Neural progenitor cell (in vitro differentiated cells): ENCODE measurements at regions not wholly inside any gene's neighbourhood (a gene's known extent, or its start where the extent isn't known, plus 50 kb on each side); places are given as distances from the start of the nearest gene placed in this dataset.

Source experiments
- DNase-seq: peaks from one replicate; pipeline ENCODE4 v3.0.0-alpha.2; 2016; ENCODE audit warnings: low spot score
- H2AFZ ChIP-seq: fragments of 200-600 bp; sonication (generic); replicated peaks from 2 replicates; pipeline ENCODE4 v1.6.1; 2016; ENCODE audit warnings: antibody characterized with exemption
- H3F3A ChIP-seq: fragments of 200-600 bp; sonication (generic); 2 replicates; pipeline ENCODE4 v1.6.1; 2016; ENCODE audit warnings: antibody characterized with exemption, low read depth
- H3K27ac ChIP-seq: fragments of 200-600 bp; sonication (generic); 2 replicates; pipeline ENCODE4 v1.5.1; 2016; ENCODE audit warnings: mild to moderate bottlenecking
- H3K27me3 ChIP-seq: fragments of 200-600 bp; sonication (generic); 2 replicates; pipeline ENCODE4 v1.6.1; 2016; ENCODE audit warnings: mild to moderate bottlenecking, moderate library complexity
- H3K36me3 ChIP-seq: fragments of 200-600 bp; sonication (generic); 2 replicates; pipeline ENCODE4 v1.5.1; 2016
- H3K4me1 ChIP-seq: fragments of 200-600 bp; sonication (generic); 2 replicates; pipeline ENCODE4 v1.6.1; 2016; ENCODE audit warnings: mixed run types
- H3K4me2 ChIP-seq: fragments of 200-600 bp; sonication (generic); 2 replicates; pipeline ENCODE4 v1.6.1; 2016
- H3K4me3 ChIP-seq: fragments of 200-600 bp; sonication (generic); 2 replicates; pipeline ENCODE4 v1.5.1; 2016
- H3K79me2 ChIP-seq: fragments of 200-600 bp; sonication (generic); 2 replicates; pipeline ENCODE4 v1.6.1; 2016; ENCODE audit warnings: low read depth
- H3K9ac ChIP-seq: fragments of 200-600 bp; sonication (generic); 2 replicates; pipeline ENCODE4 v1.6.1; 2016
- H3K9me3 ChIP-seq: fragments of 200-600 bp; sonication (generic); 2 replicates; pipeline ENCODE4 v1.5.1; 2016; ENCODE audit warnings: low read depth
- H4K20me1 ChIP-seq: fragments of 200-600 bp; sonication (generic); 2 replicates; pipeline ENCODE4 v1.6.1; 2016; ENCODE audit warnings: low read depth
- H3K27ac Mint-ChIP-seq: 3 replicates; pipeline ENCODE4 v1.8.0; 2021; ENCODE audit warnings: mixed read lengths
- H3K27me3 Mint-ChIP-seq: 2 replicates; pipeline ENCODE4 v1.8.0; 2022; ENCODE audit warnings: low read depth, mild to moderate bottlenecking, inconsistent platforms, moderate library complexity, mixed read lengths; ENCODE audit not compliant: insufficient read depth
- H3K36me3 Mint-ChIP-seq: 3 replicates; pipeline ENCODE4 v1.8.0; 2021; ENCODE audit warnings: mixed read lengths
- H3K4me1 Mint-ChIP-seq: 3 replicates; pipeline ENCODE4 v1.8.0; 2021; ENCODE audit warnings: mixed read lengths
- H3K4me3 Mint-ChIP-seq: 3 replicates; pipeline ENCODE4 v1.8.0; 2021; ENCODE audit warnings: mild to moderate bottlenecking, moderate library complexity, mixed read lengths
- H3K9me3 Mint-ChIP-seq: 3 replicates; pipeline ENCODE4 v1.8.0; 2020; ENCODE audit warnings: mixed read lengths
- EZH2 ChIP-seq: fragments of 200-600 bp; sonication (generic); IDR thresholded peaks from 2 replicates; pipeline ENCODE4 v1.6.1; 2017; ENCODE audit warnings: antibody characterized with exemption, mild to moderate bottlenecking, moderate library complexity
- EZH2phosphoT487 ChIP-seq: fragments of 200-600 bp; sonication (generic); IDR thresholded peaks from 2 replicates; pipeline ENCODE4 v1.6.1; 2017; ENCODE audit warnings: antibody characterized with exemption
- TF ChIP-seq, protein P1 (sequence below): fragments of 200-600 bp; sonication (generic); IDR thresholded peaks from 2 replicates; pipeline ENCODE4 v1.5.1; 2017; ENCODE audit warnings: antibody characterized with exemption, mild to moderate bottlenecking

DNA sequence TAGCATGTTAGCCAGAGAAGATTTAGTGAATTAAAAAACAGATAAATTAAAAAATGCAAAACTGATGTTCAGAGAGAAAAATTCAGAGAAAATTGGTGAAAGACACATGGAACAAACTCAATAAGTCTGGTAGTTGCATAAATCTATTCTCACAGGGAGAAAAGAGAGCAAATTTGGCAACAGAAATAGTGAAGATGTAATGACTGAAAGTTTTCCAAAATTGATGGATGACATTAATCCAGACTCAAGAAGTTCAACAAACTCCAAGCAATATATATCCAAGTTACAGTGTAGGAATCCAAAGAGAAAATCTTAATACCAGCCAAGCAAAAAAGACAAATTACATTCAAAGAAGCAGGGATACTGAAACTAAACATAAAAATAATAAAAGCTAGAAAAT lies 302.7 kb upstream of the ARPP21 start:
- H3K79me2 ChIP-seq, result no peaks in the 10 kb centered on the region
- H3K4me1 ChIP-seq, result no peaks in the 10 kb centered on the region
- no peaks in the 10 kb centered on the region for H3K36me3 ChIP-seq
- H3K27me3 Mint-ChIP-seq, result no peaks in the 10 kb centered on the region
- H3K27ac ChIP-seq, result no peak overlapping the region
- H3K9ac ChIP-seq, result no peak overlapping the region
- H3K4me3 ChIP-seq, result no peak overlapping the region
- no peaks in the 10 kb centered on the region for H4K20me1 ChIP-seq
- no peaks in the 10 kb centered on the region for H3K27me3 ChIP-seq
- no peak overlapping the region for H3K4me3 Mint-ChIP-seq
- no peaks in the 10 kb centered on the region for H3K4me1 Mint-ChIP-seq
- H3K36me3 Mint-ChIP-seq, result no peaks in the 10 kb centered on the region
- H2AFZ ChIP-seq, result no peak overlapping the region
- no peak for DNase-seq
- H3K27ac Mint-ChIP-seq, result no peak overlapping the region
- no peaks in the 10 kb centered on the region for H3K9me3 Mint-ChIP-seq
- no peaks in the 10 kb centered on the region for H3F3A ChIP-seq
- no peak for TF ChIP-seq EZH2
- no peak for TF ChIP-seq EZH2phosphoT487
- no peaks in the 10 kb centered on the region for H3K9me3 ChIP-seq
- no peak overlapping the region for H3K4me2 ChIP-seq

DNA sequence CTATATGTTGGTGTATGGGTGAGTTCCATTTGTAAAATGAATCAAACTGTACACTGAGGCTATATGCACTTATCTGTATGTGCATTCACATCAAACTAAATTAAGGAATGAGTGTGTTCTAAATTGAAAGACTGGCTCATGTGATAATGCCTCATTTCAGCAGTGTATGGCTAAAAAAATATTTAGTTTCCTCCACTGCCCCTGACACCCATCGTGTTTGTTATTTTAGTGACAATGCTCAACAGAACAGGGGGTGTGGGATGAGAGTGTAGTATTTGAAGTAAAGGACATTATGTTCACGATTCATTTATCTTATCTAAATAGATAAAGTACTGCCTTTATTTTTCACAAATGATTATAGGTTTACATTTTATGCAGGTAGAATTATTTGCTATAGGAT lies 301.1 kb upstream of the ARPP21 start:
- no peak for DNase-seq
- no peaks in the 10 kb centered on the region for H3K36me3 Mint-ChIP-seq
- no peaks in the 10 kb centered on the region for H3K9me3 ChIP-seq
- no peaks in the 10 kb centered on the region for H3K4me1 Mint-ChIP-seq
- H3K4me3 ChIP-seq, result no peak overlapping the region
- H2AFZ ChIP-seq, result no peak overlapping the region
- no peak overlapping the region for H3K9ac ChIP-seq
- H3K27ac Mint-ChIP-seq, result no peak overlapping the region
- no peak overlapping the region for H3K4me2 ChIP-seq
- TF ChIP-seq EZH2phosphoT487 (no peak), EZH2 (no peak)
- TF ChIP-seq, protein P1, sequence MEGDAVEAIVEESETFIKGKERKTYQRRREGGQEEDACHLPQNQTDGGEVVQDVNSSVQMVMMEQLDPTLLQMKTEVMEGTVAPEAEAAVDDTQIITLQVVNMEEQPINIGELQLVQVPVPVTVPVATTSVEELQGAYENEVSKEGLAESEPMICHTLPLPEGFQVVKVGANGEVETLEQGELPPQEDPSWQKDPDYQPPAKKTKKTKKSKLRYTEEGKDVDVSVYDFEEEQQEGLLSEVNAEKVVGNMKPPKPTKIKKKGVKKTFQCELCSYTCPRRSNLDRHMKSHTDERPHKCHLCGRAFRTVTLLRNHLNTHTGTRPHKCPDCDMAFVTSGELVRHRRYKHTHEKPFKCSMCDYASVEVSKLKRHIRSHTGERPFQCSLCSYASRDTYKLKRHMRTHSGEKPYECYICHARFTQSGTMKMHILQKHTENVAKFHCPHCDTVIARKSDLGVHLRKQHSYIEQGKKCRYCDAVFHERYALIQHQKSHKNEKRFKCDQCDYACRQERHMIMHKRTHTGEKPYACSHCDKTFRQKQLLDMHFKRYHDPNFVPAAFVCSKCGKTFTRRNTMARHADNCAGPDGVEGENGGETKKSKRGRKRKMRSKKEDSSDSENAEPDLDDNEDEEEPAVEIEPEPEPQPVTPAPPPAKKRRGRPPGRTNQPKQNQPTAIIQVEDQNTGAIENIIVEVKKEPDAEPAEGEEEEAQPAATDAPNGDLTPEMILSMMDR, result no peak
- H3K79me2 ChIP-seq, result no peaks in the 10 kb centered on the region
- no peaks in the 10 kb centered on the region for H3K9me3 Mint-ChIP-seq
- H3K36me3 ChIP-seq, result no peaks in the 10 kb centered on the region
- no peaks in the 10 kb centered on the region for H3K4me1 ChIP-seq
- H3F3A ChIP-seq, result no peaks in the 10 kb centered on the region
- H3K27me3 ChIP-seq, result no peaks in the 10 kb centered on the region
- H3K27ac ChIP-seq, result no peak overlapping the region
- H4K20me1 ChIP-seq, result no peaks in the 10 kb centered on the region
- H3K4me3 Mint-ChIP-seq, result no peak overlapping the region
- no peaks in the 10 kb centered on the region for H3K27me3 Mint-ChIP-seq

DNA sequence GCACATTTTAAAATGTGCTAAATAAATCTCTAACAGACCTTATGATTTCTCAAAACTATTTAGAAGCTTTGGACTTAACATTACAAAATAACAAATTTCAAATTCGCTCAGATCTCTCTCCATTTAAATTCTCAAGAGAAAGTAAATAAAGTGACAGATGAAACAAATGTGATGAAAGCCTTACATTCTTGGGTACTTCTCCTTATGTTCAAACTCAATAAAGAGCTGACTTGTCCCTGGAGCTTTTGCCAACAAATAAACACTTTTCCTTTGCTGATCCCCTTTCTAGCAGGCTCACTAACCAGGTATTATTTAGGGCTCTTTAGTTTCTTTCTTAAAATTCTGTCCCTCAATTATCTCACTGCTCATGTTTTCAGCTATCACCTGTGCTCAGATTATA lies 259.1 kb upstream of the ARPP21 start:
- Histone ChIP-seq H3F3A (no peaks in the 10 kb centered on the region), H3K36me3 (no peaks in the 10 kb centered on the region), H4K20me1 (no peaks in the 10 kb centered on the region), H3K4me2 (no peak overlapping the region), H3K9me3 (no peaks in the 10 kb centered on the region), H3K9ac (no peak overlapping the region), H3K4me1 (no peaks in the 10 kb centered on the region), H3K27ac (no peak overlapping the region), H3K4me3 (no peak overlapping the region), H3K27me3 (no peaks in the 10 kb centered on the region), H3K79me2 (no peaks in the 10 kb centered on the region), H2AFZ (no peak overlapping the region)
- H3K4me3 Mint-ChIP-seq, result no peak overlapping the region
- no peaks in the 10 kb centered on the region for H3K36me3 Mint-ChIP-seq
- no peak overlapping the region for H3K27ac Mint-ChIP-seq
- H3K4me1 Mint-ChIP-seq, result peaks cover 17% of the 10 kb centered on the region
- no peaks in the 10 kb centered on the region for H3K9me3 Mint-ChIP-seq
- TF ChIP-seq EZH2phosphoT487, result no peak
- no peak for TF ChIP-seq EZH2
- TF ChIP-seq, protein P1, result no peak
- no peaks in the 10 kb centered on the region for H3K27me3 Mint-ChIP-seq
- no peak for DNase-seq

DNA sequence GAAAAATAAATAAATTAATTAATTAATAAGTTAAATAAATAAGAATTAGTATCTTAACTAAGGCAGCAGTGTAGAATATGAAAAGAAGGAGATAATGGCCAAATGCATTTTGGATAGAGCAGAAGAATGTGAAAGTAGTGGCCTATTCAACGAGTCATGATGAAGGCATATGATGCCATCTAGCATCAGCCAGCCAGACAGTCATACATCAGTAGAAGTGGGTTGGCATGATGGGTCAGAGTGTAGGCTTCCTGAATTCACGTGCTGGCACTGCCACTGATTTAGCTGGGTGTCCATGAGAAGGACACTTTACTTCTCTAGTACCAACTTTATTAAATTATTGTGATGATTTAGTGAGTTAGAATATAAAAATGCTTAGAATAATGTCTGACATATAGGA lies 256.1 kb upstream of the ARPP21 start:
- Histone ChIP-seq H3K27ac (no peak overlapping the region), H2AFZ (no peak overlapping the region), H3K4me2 (no peak overlapping the region), H3K36me3 (no peaks in the 10 kb centered on the region), H3K27me3 (no peaks in the 10 kb centered on the region), H3K9ac (no peak overlapping the region), H3K79me2 (no peaks in the 10 kb centered on the region), H3F3A (no peaks in the 10 kb centered on the region), H4K20me1 (no peaks in the 10 kb centered on the region), H3K9me3 (no peaks in the 10 kb centered on the region), H3K4me3 (no peak overlapping the region), H3K4me1 (no peaks in the 10 kb centered on the region)
- Mint-ChIP-seq H3K9me3 (no peaks in the 10 kb centered on the region), H3K4me3 (no peak overlapping the region), H3K27me3 (no peaks in the 10 kb centered on the region), H3K36me3 (no peaks in the 10 kb centered on the region), H3K27ac (no peak overlapping the region), H3K4me1 (peaks cover 12% of the 10 kb centered on the region)
- TF ChIP-seq, protein P1, result no peak
- TF ChIP-seq EZH2phosphoT487, result no peak
- no peak for TF ChIP-seq EZH2
- DNase-seq, result no peak
